MG63 (cell line): ENCODE measurements at regions not wholly inside any gene's neighbourhood (a gene's known extent, or its start where the extent isn't known, plus 50 kb on each side); places are given as distances from the start of the nearest gene placed in this dataset.

Experiments used
- DNase-seq: peaks from one replicate; pipeline ENCODE4 v3.0.0-alpha.2; 2020
- H3K27me3 ChIP-seq: fragments of 250-450 bp; sonication (Bioruptor Pico); 2 replicates; pipeline ENCODE4 v1.5.1; 2020; ENCODE audit warnings: mild to moderate bottlenecking, moderate library complexity
- H3K36me3 ChIP-seq: fragments of 250-450 bp; sonication (Bioruptor Pico); 2 replicates; pipeline ENCODE4 v1.5.1; 2020; ENCODE audit warnings: mild to moderate bottlenecking, moderate library complexity
- H3K4me3 ChIP-seq: fragments of 250-450 bp; sonication (Bioruptor Pico); 2 replicates; pipeline ENCODE4 v1.5.1; 2020; ENCODE audit warnings: mild to moderate bottlenecking, moderate library complexity
- H3K9me3 ChIP-seq: fragments of 250-450 bp; sonication (Bioruptor Pico); 2 replicates; pipeline ENCODE4 v1.5.1; 2020; ENCODE audit warnings: mild to moderate bottlenecking, moderate library complexity

DNA sequence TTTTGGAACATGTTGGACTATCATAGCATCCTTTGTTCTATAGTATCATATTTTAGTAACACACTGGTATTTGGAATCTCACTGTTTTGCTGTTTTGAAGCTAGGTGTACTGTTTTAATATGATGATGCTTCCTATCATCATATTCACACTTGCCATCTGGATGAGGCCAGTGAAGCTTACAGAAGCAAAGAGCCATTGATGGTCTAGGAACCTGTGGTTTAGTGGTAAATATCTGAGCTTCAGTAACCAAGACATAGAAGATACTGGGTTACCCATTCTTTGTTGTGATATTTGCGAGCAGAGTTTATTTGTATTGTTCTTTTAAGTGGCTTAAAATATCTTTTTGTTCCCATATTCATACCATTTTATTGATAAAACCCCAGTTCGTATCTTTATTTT, 304.1 kb downstream of the SATB1 start:
- Histone ChIP-seq H3K36me3 (no peaks in the 10 kb centered on the region), H3K27me3 (no peaks in the 10 kb centered on the region), H3K9me3 (no peaks in the 10 kb centered on the region), H3K4me3 (no peak overlapping the region)
- no peak for DNase-seq

- H3K4me3 ChIP-seq = no peak overlapping the region
- DNase-seq = no peak
- no peaks in the 10 kb centered on the region for H3K27me3 ChIP-seq
- no peaks in the 10 kb centered on the region for H3K36me3 ChIP-seq
- no peaks in the 10 kb centered on the region for H3K9me3 ChIP-seq
These were observed 305.3 kb downstream of the SATB1 start for GRCh38 chr3:18119866-18120265.

DNA sequence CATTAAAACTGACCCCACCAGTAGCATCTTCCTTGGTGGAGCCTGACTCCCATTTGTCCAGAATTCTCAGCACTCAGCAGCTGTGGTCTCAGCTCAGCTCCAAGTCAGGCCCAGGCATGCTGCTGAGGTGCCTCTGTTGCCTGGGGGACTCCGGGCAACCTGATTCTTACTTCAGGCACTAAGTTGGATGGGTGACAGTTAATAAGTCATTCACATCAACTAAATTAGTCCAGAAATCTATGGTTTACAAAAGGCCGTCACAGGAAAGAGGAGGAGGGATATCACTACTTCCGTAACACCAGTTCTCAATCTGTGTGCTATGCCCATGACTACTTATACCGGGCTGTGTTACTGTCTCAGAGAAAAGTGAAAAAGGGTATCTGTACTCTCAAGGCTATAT, 310.2 kb downstream of the SATB1 start:
- H3K27me3 ChIP-seq = no peaks in the 10 kb centered on the region

DNA sequence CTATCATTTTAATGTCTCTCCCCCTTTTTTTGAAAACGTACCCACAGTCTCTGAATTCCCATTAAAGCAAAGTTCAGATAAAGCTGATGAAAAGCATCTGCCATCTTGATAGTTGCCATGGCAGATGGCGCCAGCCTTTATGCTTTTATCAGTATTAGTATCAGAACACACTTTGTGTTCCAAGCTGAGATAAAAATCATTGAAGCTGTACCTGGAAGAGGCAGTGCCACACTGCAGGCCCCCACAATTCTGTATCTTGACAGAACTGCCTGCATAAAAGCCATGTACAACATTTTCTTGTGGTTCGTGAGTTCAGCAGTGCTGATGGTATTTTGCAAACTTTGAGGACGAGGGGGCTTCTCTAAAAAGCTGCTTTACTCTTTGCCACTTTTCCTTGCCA, 311.7 kb downstream of the SATB1 start:
- no peaks in the 10 kb centered on the region for H3K36me3 ChIP-seq
- H3K4me3 ChIP-seq = no peak overlapping the region
- H3K27me3 ChIP-seq = no peaks in the 10 kb centered on the region
- H3K9me3 ChIP-seq = no peaks in the 10 kb centered on the region
- DNase-seq = no peak

More for the DNA sequence above, 310.2 kb downstream of the SATB1 start:
- Histone ChIP-seq H3K4me3 (no peak overlapping the region), H3K36me3 (no peaks in the 10 kb centered on the region), H3K9me3 (no peaks in the 10 kb centered on the region)
- DNase-seq = no peak

GRCh38 chr3:18112674-18113375, 312.3 kb downstream of the SATB1 start:
- H3K27me3 ChIP-seq = no peaks in the 10 kb centered on the region
- no peak for DNase-seq
- H3K36me3 ChIP-seq = no peaks in the 10 kb centered on the region
- H3K9me3 ChIP-seq = no peaks in the 10 kb centered on the region
- no peak overlapping the region for H3K4me3 ChIP-seq

GRCh38 chr3:18111796-18112232, 313.3 kb downstream of the SATB1 start:
- Histone ChIP-seq H3K9me3 (no peaks in the 10 kb centered on the region), H3K4me3 (peak overlapping the region; percentile 28), H3K27me3 (no peaks in the 10 kb centered on the region), H3K36me3 (no peaks in the 10 kb centered on the region)
- peak; percentile 25 for DNase-seq

GRCh38 chr3:18103591-18103990, 321.5 kb downstream of the SATB1 start:
- Histone ChIP-seq H3K9me3 (no peaks in the 10 kb centered on the region), H3K4me3 (no peak overlapping the region), H3K36me3 (no peaks in the 10 kb centered on the region), H3K27me3 (no peaks in the 10 kb centered on the region)
- no peak for DNase-seq

GRCh38 chr3:18100121-18100520, 325.0 kb downstream of the SATB1 start:
- DNase-seq = no peak
- Histone ChIP-seq H3K36me3 (no peaks in the 10 kb centered on the region), H3K27me3 (no peaks in the 10 kb centered on the region), H3K9me3 (no peaks in the 10 kb centered on the region), H3K4me3 (no peak overlapping the region)

DNA sequence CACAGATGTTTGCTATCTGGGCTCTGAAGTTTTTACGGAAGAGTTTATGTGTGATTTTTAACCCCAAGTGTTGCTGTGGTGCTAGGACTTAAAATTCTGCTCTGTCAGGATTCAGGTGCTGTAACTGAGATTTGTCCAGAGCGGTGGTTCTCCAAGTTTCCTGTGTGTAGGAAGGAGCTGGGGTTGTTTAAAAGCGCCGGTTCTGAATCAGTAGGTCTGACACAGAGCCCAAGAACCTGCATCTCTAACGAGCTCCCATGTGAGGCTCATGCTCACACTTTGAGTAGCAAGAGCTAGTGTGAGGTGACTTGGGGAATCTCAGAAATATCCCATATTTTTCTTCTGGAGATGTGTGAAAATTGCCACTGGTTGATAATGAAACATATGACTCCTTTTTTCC, 325.5 kb downstream of the SATB1 start:
- no peaks in the 10 kb centered on the region for H3K27me3 ChIP-seq
- DNase-seq = peak; percentile 9
- H3K4me3 ChIP-seq = no peak overlapping the region
- H3K9me3 ChIP-seq = no peaks in the 10 kb centered on the region
- H3K36me3 ChIP-seq = no peaks in the 10 kb centered on the region

DNA sequence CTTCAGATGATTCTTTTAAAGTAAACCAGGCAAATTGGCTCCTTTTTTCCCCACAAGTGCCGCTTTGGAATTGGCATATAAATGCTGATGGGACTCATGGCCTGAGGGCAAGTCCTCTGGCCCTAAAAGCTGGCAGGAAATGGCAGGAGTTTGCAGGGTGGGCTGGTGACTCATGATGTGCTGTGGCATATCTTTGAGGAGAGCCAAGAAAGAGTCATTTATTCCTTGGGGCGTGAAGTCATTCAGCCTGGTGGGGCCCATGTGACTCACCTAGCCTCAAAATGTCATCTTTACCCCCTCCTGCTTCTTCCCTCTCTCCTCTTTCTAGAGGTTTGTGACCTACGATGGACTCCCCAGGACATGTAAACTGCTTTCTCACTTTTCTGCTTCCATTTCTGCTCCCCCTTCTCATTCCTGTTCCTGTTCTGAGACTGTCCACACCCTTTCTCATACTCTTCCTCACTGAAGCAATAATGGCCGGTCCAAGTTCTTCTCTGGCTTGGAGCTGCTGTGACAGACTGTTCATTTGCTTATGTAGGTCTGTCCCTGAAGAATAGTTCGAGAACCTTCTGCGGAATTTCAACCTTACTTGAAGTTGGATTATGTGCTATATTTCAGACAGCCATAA, 326.1 kb downstream of the SATB1 start:
- Histone ChIP-seq H3K27me3 (no peaks in the 10 kb centered on the region), H3K36me3 (no peaks in the 10 kb centered on the region), H3K4me3 (no peak overlapping the region), H3K9me3 (no peaks in the 10 kb centered on the region)
- peak; percentile 88 for DNase-seq

DNA sequence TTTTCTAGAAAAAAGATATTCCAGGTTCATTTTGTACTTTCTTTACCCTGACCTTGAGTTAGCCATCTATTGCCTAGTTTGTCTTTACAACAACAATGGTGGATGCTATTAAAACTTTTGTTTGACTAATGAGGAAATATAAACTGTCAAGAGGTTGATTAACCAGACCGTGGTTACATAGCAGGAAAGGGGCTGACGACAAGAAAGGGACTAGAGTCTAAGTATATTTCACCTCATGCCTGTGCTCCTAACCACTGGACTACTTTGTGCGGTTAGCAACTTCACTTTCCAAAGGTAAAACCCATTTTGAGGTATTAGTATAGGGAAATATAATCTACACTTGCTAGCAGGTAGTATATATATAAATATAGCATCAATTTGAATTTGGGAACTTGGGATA, 327.1 kb downstream of the SATB1 start:
- Histone ChIP-seq H3K9me3 (no peaks in the 10 kb centered on the region), H3K4me3 (no peak overlapping the region), H3K27me3 (no peaks in the 10 kb centered on the region), H3K36me3 (no peaks in the 10 kb centered on the region)
- DNase-seq = no peak

DNA sequence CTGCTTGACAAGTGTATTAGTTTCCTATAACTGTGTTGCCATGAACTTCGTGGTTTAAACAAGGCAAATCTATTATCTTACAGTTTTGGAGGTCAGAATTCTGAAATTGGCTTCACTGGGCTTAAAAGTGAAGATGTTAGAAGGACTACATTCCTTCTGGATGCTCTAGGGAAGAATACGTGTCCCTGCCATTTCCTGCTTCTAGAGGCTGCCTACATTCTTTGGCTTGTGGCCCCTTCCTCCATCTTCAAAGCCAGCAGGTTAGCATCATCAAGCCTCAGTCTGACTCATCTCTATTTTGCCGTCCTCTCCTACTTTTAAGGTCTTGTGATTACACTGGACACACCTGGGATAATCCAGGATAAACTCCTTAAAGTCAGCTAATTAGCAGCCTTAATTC, 327.7 kb downstream of the SATB1 start:
- Histone ChIP-seq H3K27me3 (no peaks in the 10 kb centered on the region), H3K9me3 (no peaks in the 10 kb centered on the region), H3K4me3 (no peak overlapping the region), H3K36me3 (no peaks in the 10 kb centered on the region)
- DNase-seq = no peak

- Histone ChIP-seq H3K4me3 (no peak overlapping the region), H3K9me3 (no peaks in the 10 kb centered on the region), H3K36me3 (no peaks in the 10 kb centered on the region), H3K27me3 (no peaks in the 10 kb centered on the region)
- no peak for DNase-seq
These were observed 332.4 kb downstream of the SATB1 start for GRCh38 chr3:18092726-18093125.

DNA sequence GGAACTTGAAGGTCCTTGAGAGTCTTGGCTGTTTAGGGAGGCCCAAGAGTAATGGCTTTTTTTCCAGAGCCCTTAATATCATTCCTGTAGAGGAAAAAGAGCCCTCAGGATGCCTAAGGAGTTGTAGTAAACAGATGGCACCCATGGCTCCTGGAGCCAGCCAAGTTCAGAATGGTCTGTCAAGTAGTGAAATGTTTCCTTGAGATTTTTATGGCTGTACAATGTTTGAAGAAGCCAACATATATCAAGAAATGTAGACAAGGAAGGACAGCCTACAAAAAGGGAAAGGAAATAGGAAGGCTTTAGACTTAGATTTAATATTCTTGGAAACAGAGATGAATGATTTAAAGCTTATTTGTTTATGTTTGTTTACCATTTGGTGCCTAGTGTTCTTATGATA, 334.8 kb downstream of the SATB1 start:
- no peak for DNase-seq
- H3K27me3 ChIP-seq = no peaks in the 10 kb centered on the region
- no peaks in the 10 kb centered on the region for H3K36me3 ChIP-seq
- H3K4me3 ChIP-seq = no peak overlapping the region
- no peaks in the 10 kb centered on the region for H3K9me3 ChIP-seq

GRCh38 chr3:18087988-18088387, 337.2 kb downstream of the SATB1 start:
- no peaks in the 10 kb centered on the region for H3K9me3 ChIP-seq
- H3K27me3 ChIP-seq = no peaks in the 10 kb centered on the region
- H3K36me3 ChIP-seq = no peaks in the 10 kb centered on the region
- no peak for DNase-seq
- no peak overlapping the region for H3K4me3 ChIP-seq

DNA sequence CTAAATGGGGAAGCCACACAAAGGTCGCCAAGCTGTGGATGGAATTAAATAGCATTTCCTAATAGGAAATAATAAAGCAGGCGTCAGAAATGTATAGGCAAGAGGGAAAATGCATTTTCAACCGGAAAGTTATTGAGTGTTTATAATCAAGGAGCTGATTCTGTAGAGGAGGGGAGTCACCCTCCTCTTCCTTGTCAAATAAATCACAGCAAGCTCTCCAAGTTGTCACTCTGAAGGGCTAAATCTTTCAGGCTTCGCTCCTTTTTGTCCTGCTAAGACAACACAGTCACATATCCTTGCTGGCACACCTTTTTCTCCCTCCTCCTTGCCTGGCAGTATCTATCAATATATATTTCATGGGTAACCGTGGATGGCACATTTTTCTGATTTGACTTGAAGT, 338.4 kb downstream of the SATB1 start:
- no peak for DNase-seq
- no peaks in the 10 kb centered on the region for H3K27me3 ChIP-seq
- no peak overlapping the region for H3K4me3 ChIP-seq
- H3K36me3 ChIP-seq = no peaks in the 10 kb centered on the region
- no peaks in the 10 kb centered on the region for H3K9me3 ChIP-seq

DNA sequence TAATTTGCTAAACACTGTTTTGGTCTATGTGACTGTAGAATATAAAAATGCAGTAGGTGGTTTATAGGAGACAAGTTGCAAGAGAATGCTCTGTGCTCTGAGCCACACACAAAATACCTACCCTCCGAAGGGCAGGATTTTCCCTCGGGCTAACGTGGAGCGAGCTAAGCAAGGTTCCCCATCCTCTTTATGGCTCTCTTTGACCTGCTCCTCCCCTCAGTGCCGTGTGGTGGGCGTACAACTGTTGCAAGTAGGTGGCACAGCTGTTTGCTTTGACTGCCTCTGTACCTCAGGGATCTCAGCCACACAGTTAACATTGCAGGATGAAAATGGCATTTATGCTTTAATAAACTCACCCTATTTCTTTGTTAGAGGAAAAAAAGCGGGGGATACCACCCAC, 339.1 kb downstream of the SATB1 start:
- no peak for DNase-seq
- H3K36me3 ChIP-seq = no peaks in the 10 kb centered on the region
- no peaks in the 10 kb centered on the region for H3K9me3 ChIP-seq
- H3K27me3 ChIP-seq = no peaks in the 10 kb centered on the region
- no peak overlapping the region for H3K4me3 ChIP-seq

DNA sequence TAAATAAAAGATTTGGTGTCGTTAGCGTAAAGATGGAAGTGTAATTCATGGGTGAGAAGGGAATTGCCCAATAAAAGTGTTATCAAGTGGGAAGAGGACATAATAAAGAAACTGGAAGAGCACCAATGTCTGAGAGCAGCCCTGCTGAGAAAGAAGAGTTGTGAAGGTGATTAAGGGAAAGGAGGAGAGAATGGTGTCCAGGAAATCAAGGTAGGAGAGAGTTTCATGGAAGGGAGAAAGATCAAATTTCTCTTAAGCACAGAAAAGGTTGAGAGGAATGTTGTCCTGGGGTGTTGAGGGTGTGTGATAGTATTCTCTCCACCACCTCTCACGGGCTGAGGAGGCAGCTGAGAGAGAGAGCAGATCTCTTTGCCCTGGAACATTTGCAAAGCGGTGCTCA, 339.7 kb downstream of the SATB1 start:
- Histone ChIP-seq H3K9me3 (no peaks in the 10 kb centered on the region), H3K36me3 (no peaks in the 10 kb centered on the region), H3K27me3 (no peaks in the 10 kb centered on the region), H3K4me3 (no peak overlapping the region)
- no peak for DNase-seq
